Activated B cell treated with CpG ODN at 0.5 μM for 24 hours (primary cell): ENCODE measurements at regions not wholly inside any gene's neighbourhood (a gene's known extent, or its start where the extent isn't known, plus 50 kb on each side); places are given as distances from the start of the nearest gene placed in this dataset.

Experiments
- ATAC-seq: fragments of 200-7000 bp; cut with Tn5 transposase; one replicate; pipeline ENCODE4 v1.10.0; 2021; ENCODE audit warnings: low read depth, mild to moderate bottlenecking, moderate library complexity
- CTCF ChIA-PET: fragments of 350-600 bp; sonication (Branson Sonifier 250); formaldehyde crosslinking; loops from one replicate; lab custom pipeline; 2021; ENCODE audit warnings: antibody characterized with exemption; lab: Charles Lee
- POLR2A ChIA-PET: fragments of 350-600 bp; sonication (Branson Sonifier 250); formaldehyde crosslinking; loops from one replicate; lab custom pipeline; 2021; ENCODE audit warnings: antibody characterized with exemption; lab: Charles Lee
- DNase-seq: peaks from one replicate; pipeline ENCODE4 v3.0.0; 2022
- H3K27ac Mint-ChIP-seq: one replicate; pipeline ENCODE4 v1.8.0; 2020; ENCODE audit warnings: mixed read lengths
- H3K27me3 Mint-ChIP-seq: one replicate; pipeline ENCODE4 v1.8.0; 2021; ENCODE audit warnings: mixed read lengths
- H3K36me3 Mint-ChIP-seq: one replicate; pipeline ENCODE4 v1.8.0; 2021; ENCODE audit warnings: low read depth, mixed read lengths
- H3K4me1 Mint-ChIP-seq: one replicate; pipeline ENCODE4 v1.8.0; 2021; ENCODE audit warnings: mixed read lengths
- H3K4me3 Mint-ChIP-seq: one replicate; pipeline ENCODE4 v1.8.0; 2020; ENCODE audit warnings: mild to moderate bottlenecking, mixed read lengths
- H3K9me3 Mint-ChIP-seq: one replicate; pipeline ENCODE4 v1.8.0; 2020; ENCODE audit warnings: mixed read lengths
- CTCF ChIP-seq: fragments of 200-600 bp; IDR thresholded peaks from one replicate; pipeline ENCODE4 v1.8.0; 2022; ENCODE audit warnings: antibody characterized with exemption, mild to moderate bottlenecking
- intact Hi-C: fragments of 100-400 bp; cut with micrococcal nuclease; formaldehyde crosslinking; loops from one replicate; pipeline ENCODE4 v1.15.1; 2024

DNA sequence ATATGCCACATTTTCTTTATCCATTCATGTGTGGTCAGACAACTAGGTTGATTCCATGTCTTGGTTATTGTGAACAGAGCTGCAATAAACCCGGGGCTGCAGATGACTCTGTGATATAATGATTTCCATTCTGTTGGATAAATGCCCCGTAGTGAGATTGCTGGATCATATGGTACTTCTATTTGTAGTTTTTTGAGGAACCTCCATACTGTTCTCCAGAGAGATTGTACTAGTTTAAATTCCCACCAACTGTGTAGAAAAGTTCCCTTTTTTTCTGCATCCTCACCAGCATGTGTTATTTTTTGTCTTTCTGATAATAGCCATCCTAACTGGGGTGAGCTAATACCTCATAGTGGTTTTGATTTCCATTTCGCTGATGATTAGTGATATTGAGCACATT, 62.2 kb upstream of the MAP3K4 start:
- Mint-ChIP-seq H3K36me3 (no peaks in the 10 kb centered on the region), H3K4me1 (peaks cover 4% of the 10 kb centered on the region), H3K4me3 (no peak overlapping the region), H3K27me3 (peaks cover 37% of the 10 kb centered on the region), H3K27ac (no peak overlapping the region), H3K9me3 (no peaks in the 10 kb centered on the region)
- ATAC-seq (no peak), DNase-seq (no peak)
- POLR2A ChIA-PET: no interaction called here
- TF ChIP-seq CTCF: no peak
- CTCF ChIA-PET: interaction anchor here (1.2 to 9.8 kb wide), 4 partner anchors 64 to 447 kb away, joined by 4 to 139 read pairs (median 6); no protein-coding TSS in a partner anchor
- intact Hi-C loops: no loop called here

DNA sequence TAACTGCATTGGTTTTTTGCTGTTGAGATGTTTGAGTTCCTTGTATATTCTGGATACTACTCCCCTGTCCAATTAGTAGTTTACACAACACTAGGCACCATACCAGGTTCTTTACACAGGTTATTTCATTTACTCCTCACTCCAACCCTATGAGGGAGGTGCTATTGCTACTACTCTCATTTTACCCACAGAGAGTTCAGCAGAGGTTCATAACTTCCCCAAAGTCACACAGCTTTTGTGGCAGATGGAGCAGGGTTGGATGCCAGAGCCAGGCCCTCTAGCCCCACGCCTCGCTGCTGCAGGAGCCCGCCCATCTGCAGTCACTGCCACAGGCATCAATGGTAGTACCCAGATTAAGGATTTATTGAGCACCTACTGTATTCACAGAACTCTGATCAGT, 61.7 kb upstream of the MAP3K4 start:
- Mint-ChIP-seq H3K36me3 (no peaks in the 10 kb centered on the region), H3K4me1 (peaks cover 4% of the 10 kb centered on the region), H3K27me3 (peaks cover 37% of the 10 kb centered on the region), H3K4me3 (no peak overlapping the region), H3K9me3 (no peaks in the 10 kb centered on the region), H3K27ac (no peak overlapping the region)
- ATAC-seq (no peak), DNase-seq (no peak)
- intact Hi-C loops: loop anchor here (1.0 to 2.0 kb wide), 3 partner anchors 197 to 444 kb away; no protein-coding TSS in a partner anchor
- ChIA-PET POLR2A (no interaction called here), CTCF (interaction anchor here (0.9 to 9.8 kb wide), 4 partner anchors 7 to 443 kb away, joined by 3 to 139 read pairs (median 6); no protein-coding TSS in a partner anchor)
- no peak for TF ChIP-seq CTCF

GRCh38 chr6:160930547-160931377, 60.8 kb upstream of the MAP3K4 start:
- no peak overlapping the region for H3K27ac Mint-ChIP-seq

GRCh38 chr6:160931378-160932310, 59.9 kb upstream of the MAP3K4 start:
- Mint-ChIP-seq H3K36me3 (no peaks in the 10 kb centered on the region), H3K9me3 (no peaks in the 10 kb centered on the region), H3K4me1 (peaks cover 4% of the 10 kb centered on the region), H3K27ac (no peak overlapping the region), H3K27me3 (peaks cover 33% of the 10 kb centered on the region), H3K4me3 (no peak overlapping the region)
- TF ChIP-seq CTCF: no peak
- CTCF ChIA-PET: interaction anchor here (0.7 to 9.8 kb wide), 8 partner anchors 9 to 466 kb away, joined by 3 to 139 read pairs (median 3); no protein-coding TSS in a partner anchor
- POLR2A ChIA-PET: no interaction called here
- intact Hi-C loops: loop anchor here (2.0 kb wide), 1 partner anchor 199 kb away; no protein-coding TSS in a partner anchor
- ATAC-seq (no peak), DNase-seq (no peak)

More at GRCh38 chr6:160930547-160931377, 60.8 kb upstream of the MAP3K4 start:
- ATAC-seq: no peak
- peak; percentile 39 for DNase-seq
- Mint-ChIP-seq H3K27me3 (peaks cover 33% of the 10 kb centered on the region), H3K4me3 (no peak overlapping the region), H3K36me3 (no peaks in the 10 kb centered on the region), H3K4me1 (peaks cover 4% of the 10 kb centered on the region), H3K9me3 (no peaks in the 10 kb centered on the region)
- intact Hi-C loops: loop anchor here (1.0 to 2.0 kb wide), 3 partner anchors 198 to 444 kb away; no protein-coding TSS in a partner anchor
- ChIA-PET POLR2A (no interaction called here), CTCF (interaction anchor here (0.7 to 9.8 kb wide), 8 partner anchors 8 to 442 kb away, joined by 3 to 139 read pairs (median 3); no protein-coding TSS in a partner anchor)
- TF ChIP-seq CTCF: no peak
